B cell (primary cell): ENCODE measurements at regions not wholly inside any gene's neighbourhood (a gene's known extent, or its start where the extent isn't known, plus 50 kb on each side); places are given as distances from the start of the nearest gene placed in this dataset.
A peak's percentile ranks its signal among the peaks of the same experiment; 100 is the strongest.

ENCODE experiments used
- ATAC-seq: fragments of 200-7000 bp; cut with Tn5 transposase; one replicate; pipeline ENCODE4 v1.10.0; 2021; ENCODE audit warnings: low read depth, mild to moderate bottlenecking, moderate number of reproducible peaks, moderate library complexity
- CTCF ChIA-PET: fragments of 350-600 bp; sonication (Branson Sonifier 250); formaldehyde crosslinking; loops from one replicate; lab custom pipeline; 2021; ENCODE audit warnings: antibody characterized with exemption, inconsistent platforms; lab: Charles Lee
- POLR2A ChIA-PET: fragments of 350-600 bp; sonication (Branson Sonifier 250); formaldehyde crosslinking; loops from one replicate; lab custom pipeline; 2021; ENCODE audit warnings: antibody characterized with exemption; lab: Charles Lee
- DNase-seq: peaks from one replicate; pipeline ENCODE4 v3.0.0; 2013
- H2AFZ ChIP-seq: 2 replicates; pipeline ENCODE4 v1.6.1; 2012; ENCODE audit warnings: mild to moderate bottlenecking, low read depth, low read length; ENCODE audit not compliant: insufficient read depth, poor library complexity, severe bottlenecking
- H3K27ac ChIP-seq, 2 donors: 1 replicate in 1 of 2; 2 replicates in 1 of 2; pipeline ENCODE4 v1.5.1; 2012 to 2013; ENCODE audit warnings: low read length in 2 of 2, mild to moderate bottlenecking in 2 of 2, moderate library complexity in 1 of 2
- H3K27me3 ChIP-seq, 4 experiments: fragments of 200-600 bp in 1 of 4; sonication (generic) in 1 of 4; replicated peaks in 1 of 4; 1 replicate in 2 of 4; 2 replicates in 2 of 4; pipeline versions ENCODE4 v1.6.1 to v1.7.0; 2013 to 2016; ENCODE audit warnings: low read length in 3 of 4, mild to moderate bottlenecking in 2 of 4, mixed read lengths in 1 of 4, moderate library complexity in 1 of 4; ENCODE audit not compliant: insufficient read depth in 4 of 4, control insufficient read depth in 3 of 4; ENCODE audit errors: control extremely low read depth in 1 of 4
- H3K36me3 ChIP-seq, 2 experiments: replicated peaks in 1 of 2; 1 replicate in 1 of 2; 2 replicates in 1 of 2; pipeline versions ENCODE4 v1.6.1 to v1.7.1; 2013; ENCODE audit warnings: low read length in 1 of 2; ENCODE audit not compliant: insufficient read depth in 2 of 2, control insufficient read depth in 1 of 2; ENCODE audit errors: control extremely low read depth in 1 of 2, extremely low read depth in 1 of 2
- H3K4me1 ChIP-seq, 2 donors: fragments of 200-600 bp in 1 of 2; sonication (generic) in 1 of 2; 1 replicate in 1 of 2; 2 replicates in 1 of 2; pipeline versions ENCODE4 v1.5.1 to v1.6.1; 2013 to 2017; ENCODE audit warnings: low read length in 2 of 2; ENCODE audit not compliant: control insufficient read depth in 2 of 2, insufficient read depth in 2 of 2
- H3K4me2 ChIP-seq: replicated peaks from 2 replicates; pipeline ENCODE3; 2012; ENCODE audit warnings: mild to moderate bottlenecking, low read depth, low read length; ENCODE audit not compliant: poor library complexity, severe bottlenecking
- H3K4me3 ChIP-seq, 5 experiments: fragments of 200-600 bp in 1 of 5; sonication (generic) in 1 of 5; 1 replicate in 3 of 5; 2 replicates in 2 of 5; pipeline versions ENCODE4 v1.5.1 to v1.7.0; 2011 to 2016; ENCODE audit warnings: low read length in 4 of 5, mild to moderate bottlenecking in 4 of 5, low read depth in 2 of 5, control low read depth in 1 of 5, moderate library complexity in 1 of 5; ENCODE audit not compliant: insufficient read depth in 1 of 5; ENCODE audit errors: control extremely low read depth in 1 of 5, extremely low read depth in 1 of 5
- H3K79me2 ChIP-seq: fragments of 200-600 bp; sonication (generic); one replicate; pipeline ENCODE4 v1.6.0; 2016; ENCODE audit warnings: low read length; ENCODE audit not compliant: control insufficient read depth, insufficient read depth
- H3K9ac ChIP-seq: fragments of 200-600 bp; sonication (generic); 2 replicates; pipeline ENCODE4 v1.6.1; 2017; ENCODE audit warnings: mild to moderate bottlenecking, low read length, moderate library complexity
- H3K9me3 ChIP-seq, 3 donors: one replicate each; pipeline versions ENCODE4 v1.6.1 to v1.7.1; 2013; ENCODE audit warnings: low read length in 2 of 3; ENCODE audit not compliant: control insufficient read depth in 2 of 3, insufficient read depth in 1 of 3; ENCODE audit errors: control extremely low read depth in 1 of 3
- H4K20me1 ChIP-seq: 2 replicates; pipeline ENCODE4 v1.6.0; 2012; ENCODE audit warnings: mild to moderate bottlenecking, low read length; ENCODE audit not compliant: insufficient read depth, control insufficient read depth, poor library complexity, severe bottlenecking
- H3K27ac Mint-ChIP-seq: one replicate; pipeline ENCODE4 v1.8.0; 2021; ENCODE audit warnings: mixed read lengths
- H3K27me3 Mint-ChIP-seq: one replicate; pipeline ENCODE4 v1.8.0; 2021; ENCODE audit warnings: mixed read lengths
- H3K4me1 Mint-ChIP-seq: one replicate; pipeline ENCODE4 v1.8.0; 2021; ENCODE audit warnings: mixed read lengths
- H3K4me3 Mint-ChIP-seq: one replicate; pipeline ENCODE4 v1.8.0; 2021; ENCODE audit warnings: mixed read lengths
- H3K9me3 Mint-ChIP-seq: one replicate; pipeline ENCODE4 v1.8.0; 2022; ENCODE audit warnings: mixed read lengths; ENCODE audit not compliant: insufficient read depth
- CTCF ChIP-seq: fragments of 200-600 bp; IDR thresholded peaks from one replicate; pipeline ENCODE4 v1.8.0; 2022; ENCODE audit warnings: antibody characterized with exemption, mild to moderate bottlenecking
- EZH2 ChIP-seq: IDR thresholded peaks from 2 replicates; pipeline ENCODE4 v1.6.1; 2012; ENCODE audit warnings: borderline replicate concordance, low read depth, mild to moderate bottlenecking, moderate library complexity, low read length; ENCODE audit not compliant: insufficient read depth, poor library complexity, severe bottlenecking
- whole genome bisulfite sequencing: methylation state at CpG from one replicate; pipeline ENCODE4 v1.1.5; 2013; ENCODE audit warnings: missing lambda C conversion rate; ENCODE audit not compliant: insufficient coverage; 5-methylcytosine and 5-hydroxymethylcytosine counted together
- intact Hi-C: fragments of 100-400 bp; cut with micrococcal nuclease; formaldehyde crosslinking; loops from one replicate; pipeline ENCODE4 v1.10.0; 2022

GRCh38 chr17:27240086-27240801, 53.7 kb upstream of the WSB1 start:
- ATAC-seq (no peak), DNase-seq (no peak)
- H3K27me3 ChIP-seq, result no peaks in the 10 kb centered on the region
- no peak overlapping the region for H3K4me2 ChIP-seq
- Mint-ChIP-seq H3K4me1 (peaks cover 36% of the 10 kb centered on the region), H3K9me3 (no peaks in the 10 kb centered on the region), H3K27me3 (no peaks in the 10 kb centered on the region), H3K27ac (peak overlapping the region; percentile 63), H3K4me3 (no peak overlapping the region)
- intact Hi-C loops, result no loop called here
- H3K36me3 ChIP-seq, result no peaks in the 10 kb centered on the region
- WGBS, result 95% methylated on average over 7 of the region's 10 CpGs
- H3K79me2 ChIP-seq, result peaks cover 4% of the 10 kb centered on the region
- peak overlapping the region; percentile 13 for H2AFZ ChIP-seq
- no peak overlapping the region for H3K27ac ChIP-seq
- TF ChIP-seq EZH2 (no peak), CTCF (no peak)
- H4K20me1 ChIP-seq, result no peaks in the 10 kb centered on the region
- no peaks in the 10 kb centered on the region for H3K9me3 ChIP-seq
- H3K4me3 ChIP-seq, result no peak overlapping the region
- CTCF ChIA-PET, result interaction anchor here (0.7 to 12.3 kb wide), 3 partner anchors 55 to 359 kb away, joined by 3 to 322 read pairs (median 140); no protein-coding TSS in a partner anchor
- POLR2A ChIA-PET, result no interaction called here
- no peak overlapping the region for H3K9ac ChIP-seq
- H3K4me1 ChIP-seq, result peaks cover 16 to 27% of the 10 kb centered on the region in 2 donors

GRCh38 chr17:27240802-27241155, 53.1 kb upstream of the WSB1 start:
- Mint-ChIP-seq H3K27me3 (no peaks in the 10 kb centered on the region), H3K27ac (peak overlapping the region; percentile 50), H3K4me1 (peaks cover 42% of the 10 kb centered on the region), H3K9me3 (no peaks in the 10 kb centered on the region), H3K4me3 (no peak overlapping the region)
- no peaks in the 10 kb centered on the region for H4K20me1 ChIP-seq
- H3K4me2 ChIP-seq, result no peak overlapping the region
- no peaks in the 10 kb centered on the region for H3K9me3 ChIP-seq
- H3K27me3 ChIP-seq, result no peaks in the 10 kb centered on the region
- H3K4me3 ChIP-seq, result no peak overlapping the region
- DNase-seq (no peak), ATAC-seq (no peak)
- no peak for TF ChIP-seq CTCF
- TF ChIP-seq EZH2, result no peak
- H3K79me2 ChIP-seq, result peaks cover 4% of the 10 kb centered on the region
- ChIA-PET POLR2A (no interaction called here), CTCF (interaction anchor here (0.6 to 12.3 kb wide), 4 partner anchors 11 to 359 kb away, joined by 3 to 322 read pairs (median 72); no protein-coding TSS in a partner anchor)
- no peak overlapping the region for H2AFZ ChIP-seq
- H3K4me1 ChIP-seq, result peaks cover 20 to 33% of the 10 kb centered on the region in 2 donors
- intact Hi-C loops, result no loop called here
- H3K27ac ChIP-seq, result no peak overlapping the region
- no peaks in the 10 kb centered on the region for H3K36me3 ChIP-seq
- H3K9ac ChIP-seq, result no peak overlapping the region
- 92% methylated on average over 2 of the region's 5 CpGs for WGBS
